ENCODE measurements at regions not wholly inside any gene's neighbourhood (a gene's known extent, or its start where the extent isn't known, plus 50 kb on each side); places are given as distances from the start of the nearest gene placed in this dataset.
"Not testable (repeated sequence)": the region's sequence is repeated elsewhere in the genome, so short reads cannot be mapped to it uniquely, and the experiment has no call there.

GRCh38 chrY:18951657-18952435 is 178.3 kb upstream of the HSFY2 start:
- Histone ChIP-seq H3K4me1 (ENCODE audit: control insufficient read depth in 3 of 3, insufficient read depth in 2 of 3, low read depth in 1 of 3, low read length in 2 of 3) (no peaks in the 10 kb centered on the region), H3K9me3 (ENCODE audit: control insufficient read depth in 2 of 2, insufficient read depth in 1 of 2, low read depth in 1 of 2, low read length in 1 of 2) (peaks cover 0 to 9% of the 10 kb centered on the region in 2 donors), H3K4me3 (ENCODE audit: low read depth in 1 of 3, low read length in 3 of 3) (no peak overlapping the region), H3K27me3 (ENCODE audit: control insufficient read depth in 3 of 3, insufficient read depth in 3 of 3, low read length in 3 of 3) (no peaks in the 10 kb centered on the region), H3K36me3 (ENCODE audit: control insufficient read depth in 3 of 3, insufficient read depth in 2 of 3, low read depth in 1 of 3, low read length in 3 of 3) (no peaks in the 10 kb centered on the region), H3K27ac (ENCODE audit: low read depth in 1 of 3, low read length in 2 of 3) (no peak overlapping the region)
- peak; percentile 1 to 5 for DNase-seq
- FAIRE-seq: no peak
- 61 to 70% methylated on average over 7 of the region's 7 CpGs; no CpG with 5 or more reads in 1 of the 3 donors for WGBS, 3 donors

- FAIRE-seq (no peak), DNase-seq (no peak)
- H3K9me3 ChIP-seq (ENCODE audit: control insufficient read depth in 2 of 2, insufficient read depth in 1 of 2, low read depth in 1 of 2, low read length in 1 of 2): peaks cover 0 to 9% of the 10 kb centered on the region in 2 donors
- H3K27me3 ChIP-seq (ENCODE audit: control insufficient read depth in 3 of 3, insufficient read depth in 3 of 3, low read length in 3 of 3): no peaks in the 10 kb centered on the region
- H3K27ac ChIP-seq (ENCODE audit: low read depth in 1 of 3, low read length in 2 of 3): no peak overlapping the region
- 84 to 87% methylated on average over 4 to 5 of the region's 5 CpGs; no CpG with 5 or more reads in 1 of the 3 donors for WGBS, 3 donors
- no peaks in the 10 kb centered on the region for H3K4me1 ChIP-seq (ENCODE audit: control insufficient read depth in 3 of 3, insufficient read depth in 2 of 3, low read depth in 1 of 3, low read length in 2 of 3)
- no peak overlapping the region for H3K4me3 ChIP-seq (ENCODE audit: low read depth in 1 of 3, low read length in 3 of 3)
- H3K36me3 ChIP-seq (ENCODE audit: control insufficient read depth in 3 of 3, insufficient read depth in 2 of 3, low read depth in 1 of 3, low read length in 3 of 3): no peaks in the 10 kb centered on the region
Observed at GRCh38 chrY:18951019-18951418, 177.5 kb upstream of the HSFY2 start.

- no peak for DNase-seq
- no peaks in the 10 kb centered on the region for H3K9me3 ChIP-seq (ENCODE audit: control insufficient read depth in 2 of 2, insufficient read depth in 1 of 2, low read depth in 1 of 2, low read length in 1 of 2)
- no peaks in the 10 kb centered on the region for H3K36me3 ChIP-seq (ENCODE audit: control insufficient read depth in 3 of 3, insufficient read depth in 2 of 3, low read depth in 1 of 3, low read length in 3 of 3)
- H3K4me1 ChIP-seq (ENCODE audit: control insufficient read depth in 3 of 3, insufficient read depth in 2 of 3, low read depth in 1 of 3, low read length in 2 of 3): no peaks in the 10 kb centered on the region
- H3K27me3 ChIP-seq (ENCODE audit: control insufficient read depth in 3 of 3, insufficient read depth in 3 of 3, low read length in 3 of 3): no peaks in the 10 kb centered on the region
- H3K27ac ChIP-seq (ENCODE audit: low read depth in 1 of 3, low read length in 2 of 3): no peak overlapping the region
- no peak overlapping the region for H3K4me3 ChIP-seq (ENCODE audit: low read depth in 1 of 3, low read length in 3 of 3)
- no peak for FAIRE-seq
Observed at GRCh38 chrY:18936831-18937230, 163.3 kb upstream of the HSFY2 start.

- H3K4me1 ChIP-seq (ENCODE audit: control insufficient read depth in 3 of 3, insufficient read depth in 2 of 3, low read depth in 1 of 3, low read length in 2 of 3): no peaks in the 10 kb centered on the region
- no peaks in the 10 kb centered on the region for H3K27me3 ChIP-seq (ENCODE audit: control insufficient read depth in 3 of 3, insufficient read depth in 3 of 3, low read length in 3 of 3)
- no peak overlapping the region for H3K4me3 ChIP-seq (ENCODE audit: low read depth in 1 of 3, low read length in 3 of 3)
- DNase-seq (no peak), FAIRE-seq (no peak)
- no peaks in the 10 kb centered on the region for H3K9me3 ChIP-seq (ENCODE audit: control insufficient read depth in 2 of 2, insufficient read depth in 1 of 2, low read depth in 1 of 2, low read length in 1 of 2)
- no peak overlapping the region for H3K27ac ChIP-seq (ENCODE audit: low read depth in 1 of 3, low read length in 2 of 3)
- H3K36me3 ChIP-seq (ENCODE audit: control insufficient read depth in 3 of 3, insufficient read depth in 2 of 3, low read depth in 1 of 3, low read length in 3 of 3): no peaks in the 10 kb centered on the region
- 73 to 96% methylated on average over 5 of the region's 5 CpGs; no CpG with 5 or more reads in 1 of the 3 donors for WGBS, 3 donors
Observed at GRCh38 chrY:18919256-18919655, 145.7 kb upstream of the HSFY2 start.

- Histone ChIP-seq H3K36me3 (ENCODE audit: control insufficient read depth in 3 of 3, insufficient read depth in 2 of 3, low read depth in 1 of 3, low read length in 3 of 3) (no peaks in the 10 kb centered on the region), H3K9me3 (ENCODE audit: control insufficient read depth in 2 of 2, insufficient read depth in 1 of 2, low read depth in 1 of 2, low read length in 1 of 2) (no peaks in the 10 kb centered on the region), H3K4me1 (ENCODE audit: control insufficient read depth in 3 of 3, insufficient read depth in 2 of 3, low read depth in 1 of 3, low read length in 2 of 3) (no peaks in the 10 kb centered on the region), H3K27me3 (ENCODE audit: control insufficient read depth in 3 of 3, insufficient read depth in 3 of 3, low read length in 3 of 3) (no peaks in the 10 kb centered on the region), H3K4me3 (ENCODE audit: low read depth in 1 of 3, low read length in 3 of 3) (no peak overlapping the region), H3K27ac (ENCODE audit: low read depth in 1 of 3, low read length in 2 of 3) (no peak overlapping the region)
- FAIRE-seq (no peak), DNase-seq (no peak)
- WGBS, 3 donors: 89% methylated on average over 2 of the region's 2 CpGs; no CpG with 5 or more reads in 1 of the 3 donors
Observed at GRCh38 chrY:18912846-18913245, 139.3 kb upstream of the HSFY2 start.

GRCh38 chrY:18909846-18910245 is 136.3 kb upstream of the HSFY2 start:
- Histone ChIP-seq H3K4me3 (ENCODE audit: low read depth in 1 of 3, low read length in 3 of 3) (no peak overlapping the region), H3K4me1 (ENCODE audit: control insufficient read depth in 3 of 3, insufficient read depth in 2 of 3, low read depth in 1 of 3, low read length in 2 of 3) (no peaks in the 10 kb centered on the region), H3K36me3 (ENCODE audit: control insufficient read depth in 3 of 3, insufficient read depth in 2 of 3, low read depth in 1 of 3, low read length in 3 of 3) (no peaks in the 10 kb centered on the region), H3K27me3 (ENCODE audit: control insufficient read depth in 3 of 3, insufficient read depth in 3 of 3, low read length in 3 of 3) (no peaks in the 10 kb centered on the region), H3K27ac (ENCODE audit: low read depth in 1 of 3, low read length in 2 of 3) (no peak overlapping the region), H3K9me3 (ENCODE audit: control insufficient read depth in 2 of 2, insufficient read depth in 1 of 2, low read depth in 1 of 2, low read length in 1 of 2) (no peaks in the 10 kb centered on the region)
- peak; percentile 91 for FAIRE-seq
- no peak for DNase-seq
- 93 to 97% methylated on average over 1 of the region's 1 CpG; no CpG with 5 or more reads in 1 of the 3 donors for WGBS, 3 donors

- H3K36me3 ChIP-seq (ENCODE audit: control insufficient read depth in 3 of 3, insufficient read depth in 2 of 3, low read depth in 1 of 3, low read length in 3 of 3); DNase-seq; H3K27me3 ChIP-seq (ENCODE audit: control insufficient read depth in 3 of 3, insufficient read depth in 3 of 3, low read length in 3 of 3); H3K4me1 ChIP-seq (ENCODE audit: control insufficient read depth in 3 of 3, insufficient read depth in 2 of 3, low read depth in 1 of 3, low read length in 2 of 3); H3K27ac ChIP-seq (ENCODE audit: low read depth in 1 of 3, low read length in 2 of 3); H3K4me3 ChIP-seq (ENCODE audit: low read depth in 1 of 3, low read length in 3 of 3); FAIRE-seq; H3K9me3 ChIP-seq (ENCODE audit: control insufficient read depth in 2 of 2, insufficient read depth in 1 of 2, low read depth in 1 of 2, low read length in 1 of 2): not testable (repeated sequence)
- 92 to 100% methylated on average over 4 to 8 of the region's 8 CpGs; no CpG with 5 or more reads in 1 of the 3 donors for WGBS, 3 donors
Observed at GRCh38 chrY:18906198-18906597, 132.7 kb upstream of the HSFY2 start.

- H3K4me3 ChIP-seq (ENCODE audit: low read depth in 1 of 3, low read length in 3 of 3): no peak overlapping the region
- whole genome bisulfite sequencing, 3 donors: 71 to 82% methylated on average over 2 of the region's 2 CpGs; no CpG with 5 or more reads in 1 of the 3 donors
- H3K4me1 ChIP-seq (ENCODE audit: control insufficient read depth in 3 of 3, insufficient read depth in 2 of 3, low read depth in 1 of 3, low read length in 2 of 3): no peaks in the 10 kb centered on the region
- no peaks in the 10 kb centered on the region for H3K9me3 ChIP-seq (ENCODE audit: control insufficient read depth in 2 of 2, insufficient read depth in 1 of 2, low read depth in 1 of 2, low read length in 1 of 2)
- no peak for DNase-seq
- no peaks in the 10 kb centered on the region for H3K27me3 ChIP-seq (ENCODE audit: control insufficient read depth in 3 of 3, insufficient read depth in 3 of 3, low read length in 3 of 3)
- H3K27ac ChIP-seq (ENCODE audit: low read depth in 1 of 3, low read length in 2 of 3): no peak overlapping the region
- H3K36me3 ChIP-seq (ENCODE audit: control insufficient read depth in 3 of 3, insufficient read depth in 2 of 3, low read depth in 1 of 3, low read length in 3 of 3): no peaks in the 10 kb centered on the region
- FAIRE-seq: no peak
Observed at GRCh38 chrY:18904296-18904695, 130.8 kb upstream of the HSFY2 start.

GRCh38 chrY:18891994-18892393 is 118.5 kb upstream of the HSFY2 start:
- H3K9me3 ChIP-seq (ENCODE audit: control insufficient read depth in 2 of 2, insufficient read depth in 1 of 2, low read depth in 1 of 2, low read length in 1 of 2): no peaks in the 10 kb centered on the region
- H3K36me3 ChIP-seq (ENCODE audit: control insufficient read depth in 3 of 3, insufficient read depth in 2 of 3, low read depth in 1 of 3, low read length in 3 of 3): no peaks in the 10 kb centered on the region
- FAIRE-seq (no peak), DNase-seq (no peak)
- H3K27me3 ChIP-seq (ENCODE audit: control insufficient read depth in 3 of 3, insufficient read depth in 3 of 3, low read length in 3 of 3): no peaks in the 10 kb centered on the region
- WGBS, 3 donors: 78 to 98% methylated on average over 4 of the region's 4 CpGs; no CpG with 5 or more reads in 1 of the 3 donors
- H3K4me1 ChIP-seq (ENCODE audit: control insufficient read depth in 3 of 3, insufficient read depth in 2 of 3, low read depth in 1 of 3, low read length in 2 of 3): no peaks in the 10 kb centered on the region
- H3K27ac ChIP-seq (ENCODE audit: low read depth in 1 of 3, low read length in 2 of 3): no peak overlapping the region
- H3K4me3 ChIP-seq (ENCODE audit: low read depth in 1 of 3, low read length in 3 of 3): no peak overlapping the region
